IgD-negative memory B cell (primary cell): ENCODE measurements at regions not wholly inside any gene's neighbourhood (a gene's known extent, or its start where the extent isn't known, plus 50 kb on each side); places are given as distances from the start of the nearest gene placed in this dataset.

Experiments
- H3K27ac Mint-ChIP-seq, 3 donors: one replicate each; pipeline ENCODE4 v1.8.0; 2020 to 2022; ENCODE audit warnings: mild to moderate bottlenecking in 3 of 3, mixed read lengths in 3 of 3, moderate library complexity in 1 of 3
- H3K27me3 Mint-ChIP-seq: one replicate; pipeline ENCODE4 v1.8.0; 2021; ENCODE audit warnings: mixed read lengths
- H3K36me3 Mint-ChIP-seq: one replicate; pipeline ENCODE4 v1.8.0; 2020; ENCODE audit warnings: mild to moderate bottlenecking, mixed read lengths
- H3K4me1 Mint-ChIP-seq, 3 donors: one replicate each; pipeline ENCODE4 v1.8.0; 2020 to 2022; ENCODE audit warnings: mixed read lengths in 3 of 3, mild to moderate bottlenecking in 1 of 3
- H3K4me3 Mint-ChIP-seq, 4 donors: one replicate each; pipeline ENCODE4 v1.8.0; 2020 to 2022; ENCODE audit warnings: mild to moderate bottlenecking in 4 of 4, mixed read lengths in 4 of 4, moderate library complexity in 3 of 4
- H3K9me3 Mint-ChIP-seq, 3 donors: one replicate each; pipeline ENCODE4 v1.8.0; 2020 to 2021; ENCODE audit warnings: mixed read lengths in 3 of 3, mild to moderate bottlenecking in 1 of 3

GRCh38 chr13:68214691-68215415, 984.7 kb upstream of the PCDH9 start:
- Mint-ChIP-seq H3K27ac (no peak overlapping the region), H3K4me3 (no peak overlapping the region), H3K4me1 (peaks cover 0 to 2% (median 0%) of the 10 kb centered on the region in 3 donors), H3K27me3 (no peaks in the 10 kb centered on the region), H3K9me3 (peaks cover 0 to 3% (median 2%) of the 10 kb centered on the region in 3 donors), H3K36me3 (no peaks in the 10 kb centered on the region)

DNA sequence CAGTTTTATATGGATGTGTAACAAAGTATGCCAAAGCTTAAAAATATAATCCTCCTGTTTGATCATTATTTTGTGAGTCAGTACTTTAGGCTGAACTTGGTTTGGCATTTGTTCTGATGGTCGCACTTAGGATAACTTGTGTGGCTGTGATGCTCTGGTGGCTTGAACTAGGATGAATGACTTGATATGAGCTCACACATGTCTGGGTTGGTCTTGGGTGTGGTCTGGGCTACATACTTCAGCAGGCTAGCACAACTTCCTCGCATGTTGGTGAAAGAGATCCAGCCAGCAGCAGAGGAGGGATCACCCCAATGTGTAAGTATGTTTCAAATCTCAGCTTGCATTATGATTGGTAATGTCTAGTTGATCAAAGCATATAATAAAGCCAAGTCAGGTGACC, 969.1 kb upstream of the PCDH9 start:
- Mint-ChIP-seq H3K27ac (no peak overlapping the region), H3K36me3 (no peaks in the 10 kb centered on the region), H3K9me3 (no peaks in the 10 kb centered on the region), H3K27me3 (no peaks in the 10 kb centered on the region), H3K4me1 (no peaks in the 10 kb centered on the region), H3K4me3 (no peak overlapping the region)

GRCh38 chr13:68190818-68191217, 960.7 kb upstream of the PCDH9 start:
- no peaks in the 10 kb centered on the region for H3K4me1 Mint-ChIP-seq
- H3K36me3 Mint-ChIP-seq, result no peaks in the 10 kb centered on the region
- peaks cover 0 to 4% (median 0%) of the 10 kb centered on the region in 3 donors for H3K9me3 Mint-ChIP-seq
- H3K27ac Mint-ChIP-seq, result no peak overlapping the region
- H3K4me3 Mint-ChIP-seq, result no peak overlapping the region
- H3K27me3 Mint-ChIP-seq, result no peaks in the 10 kb centered on the region

- Mint-ChIP-seq H3K9me3 (peaks cover 0 to 2% (median 0%) of the 10 kb centered on the region in 3 donors), H3K36me3 (no peaks in the 10 kb centered on the region), H3K27me3 (no peaks in the 10 kb centered on the region)
Observed at GRCh38 chr13:68185444-68186141, 955.5 kb upstream of the PCDH9 start.

GRCh38 chr13:68176475-68176874, 946.3 kb upstream of the PCDH9 start:
- no peaks in the 10 kb centered on the region for H3K27me3 Mint-ChIP-seq
- no peak overlapping the region for H3K27ac Mint-ChIP-seq
- H3K36me3 Mint-ChIP-seq, result no peaks in the 10 kb centered on the region
- H3K4me1 Mint-ChIP-seq, result no peaks in the 10 kb centered on the region
- H3K4me3 Mint-ChIP-seq, result no peak overlapping the region
- H3K9me3 Mint-ChIP-seq, result peaks cover 0 to 5% (median 2%) of the 10 kb centered on the region in 3 donors

More at GRCh38 chr13:68185444-68186141, 955.5 kb upstream of the PCDH9 start:
- H3K27ac Mint-ChIP-seq, result no peak overlapping the region
- H3K4me3 Mint-ChIP-seq, result no peak overlapping the region
- H3K4me1 Mint-ChIP-seq, result no peaks in the 10 kb centered on the region

DNA sequence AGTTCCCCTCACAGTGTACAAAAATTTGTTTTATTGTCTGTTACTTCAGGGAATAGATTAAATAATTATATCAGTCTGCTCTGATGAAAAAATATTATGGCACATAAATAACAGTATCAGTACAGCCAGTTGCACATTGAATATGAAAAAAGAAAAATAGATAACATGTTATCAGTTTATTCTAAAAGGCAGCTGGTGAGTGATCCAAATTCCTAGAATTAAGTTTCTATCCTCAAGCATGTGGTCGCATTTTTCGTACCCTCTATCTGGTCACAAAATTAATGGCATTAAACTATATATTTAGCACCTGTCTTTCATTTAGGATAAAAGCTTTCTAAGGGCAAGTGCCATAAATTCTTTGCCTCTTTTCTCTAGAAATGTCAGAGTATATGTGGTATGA, 944.8 kb upstream of the PCDH9 start:
- Mint-ChIP-seq H3K27ac (no peak overlapping the region), H3K27me3 (no peaks in the 10 kb centered on the region), H3K9me3 (peaks cover 0 to 5% (median 0%) of the 10 kb centered on the region in 3 donors), H3K4me1 (no peaks in the 10 kb centered on the region), H3K4me3 (no peak overlapping the region), H3K36me3 (no peaks in the 10 kb centered on the region)

- no peaks in the 10 kb centered on the region for H3K36me3 Mint-ChIP-seq
- H3K27ac Mint-ChIP-seq, result no peak overlapping the region
- H3K4me3 Mint-ChIP-seq, result no peak overlapping the region
- H3K4me1 Mint-ChIP-seq, result no peaks in the 10 kb centered on the region
- peaks cover 0 to 3% (median 0%) of the 10 kb centered on the region in 3 donors for H3K9me3 Mint-ChIP-seq
- no peaks in the 10 kb centered on the region for H3K27me3 Mint-ChIP-seq
Observed at GRCh38 chr13:68173111-68173510, 943.0 kb upstream of the PCDH9 start.

DNA sequence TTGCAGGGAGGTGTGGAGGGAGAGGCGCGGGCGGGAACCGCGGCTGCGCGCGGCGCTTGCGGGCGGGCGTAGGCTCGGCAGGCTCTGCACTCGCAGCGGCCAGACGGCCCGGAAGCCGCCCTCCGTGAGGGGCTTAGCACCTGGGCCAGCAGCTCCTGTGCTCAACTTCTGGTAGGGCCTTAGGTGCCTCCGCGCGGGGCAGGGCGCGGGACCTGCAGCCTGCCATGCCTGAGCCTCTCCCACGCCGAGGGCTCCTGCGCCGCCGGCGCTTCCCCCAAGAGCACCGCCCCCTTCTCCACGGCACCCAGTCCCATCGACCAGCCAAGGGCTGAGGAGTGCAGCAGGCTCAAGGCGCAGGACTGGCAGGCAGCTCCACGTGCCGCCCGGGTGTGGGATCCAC, 940.8 kb upstream of the PCDH9 start:
- Mint-ChIP-seq H3K4me3 (no peak overlapping the region), H3K9me3 (peaks cover 0 to 3% (median 0%) of the 10 kb centered on the region in 3 donors), H3K4me1 (no peaks in the 10 kb centered on the region), H3K27me3 (no peaks in the 10 kb centered on the region), H3K27ac (no peak overlapping the region), H3K36me3 (no peaks in the 10 kb centered on the region)

GRCh38 chr13:68168448-68168847, 938.3 kb upstream of the PCDH9 start:
- Mint-ChIP-seq H3K4me3 (no peak overlapping the region), H3K27ac (no peak overlapping the region), H3K9me3 (peaks cover 0 to 3% (median 3%) of the 10 kb centered on the region in 3 donors), H3K36me3 (no peaks in the 10 kb centered on the region), H3K27me3 (no peaks in the 10 kb centered on the region), H3K4me1 (no peaks in the 10 kb centered on the region)

GRCh38 chr13:68160466-68160865, 930.3 kb upstream of the PCDH9 start:
- peaks cover 0 to 5% (median 0%) of the 10 kb centered on the region in 3 donors for H3K9me3 Mint-ChIP-seq
- no peak overlapping the region for H3K4me3 Mint-ChIP-seq
- no peak overlapping the region for H3K27ac Mint-ChIP-seq
- H3K27me3 Mint-ChIP-seq, result no peaks in the 10 kb centered on the region
- no peaks in the 10 kb centered on the region for H3K36me3 Mint-ChIP-seq
- H3K4me1 Mint-ChIP-seq, result no peaks in the 10 kb centered on the region

DNA sequence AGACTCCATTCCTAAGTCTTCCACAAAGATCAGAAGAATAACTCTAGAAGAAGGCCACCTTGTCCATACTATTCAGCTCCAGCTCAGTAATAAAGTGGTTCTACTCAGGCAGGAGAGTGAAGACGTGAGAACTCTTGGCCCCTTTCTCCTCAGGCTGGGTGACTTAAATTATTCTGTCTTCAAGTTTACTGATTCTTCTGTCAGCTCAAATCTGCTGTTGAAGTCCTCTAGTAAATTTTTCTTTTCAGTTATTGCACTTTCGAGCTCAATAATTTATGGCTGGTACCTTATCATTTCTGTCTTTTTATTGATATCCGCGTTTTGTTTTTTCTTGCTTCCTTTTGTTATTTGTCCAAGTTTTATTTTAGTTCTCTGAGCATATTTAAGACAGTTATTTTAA, 922.3 kb upstream of the PCDH9 start:
- H3K27ac Mint-ChIP-seq, result no peak overlapping the region
- H3K4me1 Mint-ChIP-seq, result no peaks in the 10 kb centered on the region
- H3K4me3 Mint-ChIP-seq, result no peak overlapping the region
- H3K36me3 Mint-ChIP-seq, result no peaks in the 10 kb centered on the region
- no peaks in the 10 kb centered on the region for H3K27me3 Mint-ChIP-seq
- peaks cover 0 to 22% (median 0%) of the 10 kb centered on the region in 3 donors for H3K9me3 Mint-ChIP-seq

GRCh38 chr13:68145852-68146251, 915.7 kb upstream of the PCDH9 start:
- H3K27me3 Mint-ChIP-seq, result no peaks in the 10 kb centered on the region
- no peak overlapping the region for H3K4me3 Mint-ChIP-seq
- H3K36me3 Mint-ChIP-seq, result no peaks in the 10 kb centered on the region
- peaks cover 0 to 10% (median 0%) of the 10 kb centered on the region in 3 donors for H3K9me3 Mint-ChIP-seq
- no peaks in the 10 kb centered on the region for H3K4me1 Mint-ChIP-seq
- H3K27ac Mint-ChIP-seq, result no peak overlapping the region

DNA sequence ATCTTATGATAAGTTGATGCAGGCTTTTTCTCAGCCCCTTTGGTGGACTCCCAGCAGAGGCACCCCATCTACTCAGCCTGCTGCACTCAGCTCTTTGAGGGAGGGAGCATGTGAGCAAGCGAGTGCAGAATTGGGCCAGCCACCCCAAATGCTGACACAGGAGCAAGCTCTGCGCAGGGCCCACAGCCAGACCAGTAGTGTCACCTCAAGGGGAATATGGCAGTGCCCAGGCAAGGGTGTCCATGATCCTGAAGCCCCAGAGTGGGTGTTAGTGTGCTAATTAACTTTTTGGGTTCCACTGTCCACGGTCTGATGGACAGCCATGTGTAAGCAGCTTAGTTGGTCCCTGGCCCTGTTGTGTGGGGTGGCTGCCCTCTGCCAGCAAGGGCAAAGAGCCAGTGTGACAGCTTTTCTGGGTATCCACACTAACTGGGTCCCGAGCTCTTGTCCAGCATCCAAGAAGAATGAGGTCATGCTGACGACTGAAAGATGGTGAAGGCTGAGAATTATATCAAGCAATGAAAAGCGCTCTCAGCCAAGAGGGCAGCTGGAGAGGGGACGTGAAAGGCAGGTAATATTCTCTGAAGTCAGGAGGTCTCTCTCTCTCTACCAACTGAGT, 898.3 kb upstream of the PCDH9 start:
- Mint-ChIP-seq H3K9me3 (peaks cover 2 to 5% (median 3%) of the 10 kb centered on the region in 3 donors), H3K36me3 (no peaks in the 10 kb centered on the region), H3K4me1 (no peaks in the 10 kb centered on the region), H3K4me3 (no peak overlapping the region), H3K27ac (no peak overlapping the region), H3K27me3 (no peaks in the 10 kb centered on the region)

DNA sequence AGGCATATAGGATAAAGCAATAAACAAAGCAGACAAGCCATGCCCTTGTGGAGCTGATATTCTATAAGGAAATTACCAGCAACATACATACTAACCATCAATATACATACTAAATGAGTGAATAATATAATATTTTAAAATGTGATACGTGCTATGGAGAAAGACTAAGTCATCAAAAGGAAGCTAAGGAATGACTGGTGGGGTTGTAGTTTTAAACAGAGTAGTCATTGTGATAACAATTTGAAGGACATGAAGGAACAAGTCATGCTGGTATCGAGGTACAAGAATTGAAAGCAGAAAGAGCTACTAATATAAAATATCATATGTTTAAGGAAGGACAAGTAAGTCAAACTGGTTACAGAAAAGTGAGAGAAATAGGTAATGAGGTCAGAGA, 894.9 kb upstream of the PCDH9 start:
- Mint-ChIP-seq H3K27me3 (no peaks in the 10 kb centered on the region), H3K4me1 (no peaks in the 10 kb centered on the region), H3K27ac (no peak overlapping the region), H3K4me3 (no peak overlapping the region), H3K36me3 (no peaks in the 10 kb centered on the region), H3K9me3 (peaks cover 0 to 3% (median 0%) of the 10 kb centered on the region in 3 donors)

DNA sequence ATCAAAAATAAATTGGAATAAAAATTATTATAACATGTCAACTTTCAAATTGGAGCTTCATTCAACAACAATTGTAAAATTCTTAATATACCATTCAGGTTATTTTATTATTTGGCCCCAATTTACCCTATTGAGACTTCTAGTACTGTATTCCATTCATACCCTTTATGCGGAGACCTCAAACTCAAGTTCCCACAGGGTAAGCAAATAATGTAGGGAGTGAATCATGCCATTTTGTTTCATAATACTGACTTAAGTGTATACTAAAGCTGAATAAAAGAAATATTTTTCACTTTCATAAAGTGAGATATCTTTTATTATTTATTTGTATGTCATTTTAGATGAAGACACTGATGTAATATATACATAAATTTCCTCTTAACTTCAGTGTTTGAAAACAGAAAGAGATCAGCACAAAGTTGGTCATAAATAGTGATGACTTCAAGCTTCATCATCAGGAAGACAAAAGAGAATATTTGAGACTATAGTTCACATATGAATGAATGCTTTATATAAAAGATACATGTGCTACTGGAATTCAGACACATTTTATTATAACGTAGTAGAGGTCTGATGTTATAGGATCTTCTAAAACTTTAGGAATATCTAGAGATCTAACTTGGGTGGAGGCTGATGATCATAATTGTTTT, 894.4 kb upstream of the PCDH9 start:
- Mint-ChIP-seq H3K27me3 (no peaks in the 10 kb centered on the region), H3K4me3 (no peak overlapping the region), H3K9me3 (peaks cover 0 to 3% (median 0%) of the 10 kb centered on the region in 3 donors), H3K36me3 (no peaks in the 10 kb centered on the region), H3K27ac (no peak overlapping the region), H3K4me1 (no peaks in the 10 kb centered on the region)
